ENCODE measurements at regions not wholly inside any gene's neighbourhood (a gene's known extent, or its start where the extent isn't known, plus 50 kb on each side); places are given as distances from the start of the nearest gene placed in this dataset.

DNA sequence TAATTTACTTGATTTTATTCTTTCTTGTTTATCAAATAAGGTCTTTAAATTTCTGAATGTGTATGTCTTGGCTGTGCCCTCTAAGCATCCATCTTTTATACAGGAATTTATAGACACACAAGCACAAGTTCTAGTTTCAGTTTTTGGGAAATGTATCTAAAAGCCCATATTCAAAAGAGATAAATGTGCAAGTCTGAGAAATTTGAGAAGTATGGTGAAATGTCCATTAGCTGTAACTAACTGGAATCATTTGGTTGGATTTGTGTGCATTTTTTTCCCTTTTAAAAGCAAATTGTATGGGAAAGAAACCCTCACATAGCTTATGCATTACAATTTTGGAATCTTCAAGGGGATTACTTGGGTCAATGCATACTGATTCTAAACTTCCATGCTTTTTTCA lies 532.0 kb downstream of the KLF5 start:
- no peak for DNase-seq (ENCODE audit: low read depth)
- Histone ChIP-seq H3K36me3 (ENCODE audit: control insufficient read depth, insufficient read depth, low read length) (no peaks in the 10 kb centered on the region), H3K4me3 (ENCODE audit: low read depth, low read length) (no peak overlapping the region), H3K27me3 (ENCODE audit: control insufficient read depth, insufficient read depth, low read length) (no peaks in the 10 kb centered on the region)
- TF ChIP-seq, protein P1, sequence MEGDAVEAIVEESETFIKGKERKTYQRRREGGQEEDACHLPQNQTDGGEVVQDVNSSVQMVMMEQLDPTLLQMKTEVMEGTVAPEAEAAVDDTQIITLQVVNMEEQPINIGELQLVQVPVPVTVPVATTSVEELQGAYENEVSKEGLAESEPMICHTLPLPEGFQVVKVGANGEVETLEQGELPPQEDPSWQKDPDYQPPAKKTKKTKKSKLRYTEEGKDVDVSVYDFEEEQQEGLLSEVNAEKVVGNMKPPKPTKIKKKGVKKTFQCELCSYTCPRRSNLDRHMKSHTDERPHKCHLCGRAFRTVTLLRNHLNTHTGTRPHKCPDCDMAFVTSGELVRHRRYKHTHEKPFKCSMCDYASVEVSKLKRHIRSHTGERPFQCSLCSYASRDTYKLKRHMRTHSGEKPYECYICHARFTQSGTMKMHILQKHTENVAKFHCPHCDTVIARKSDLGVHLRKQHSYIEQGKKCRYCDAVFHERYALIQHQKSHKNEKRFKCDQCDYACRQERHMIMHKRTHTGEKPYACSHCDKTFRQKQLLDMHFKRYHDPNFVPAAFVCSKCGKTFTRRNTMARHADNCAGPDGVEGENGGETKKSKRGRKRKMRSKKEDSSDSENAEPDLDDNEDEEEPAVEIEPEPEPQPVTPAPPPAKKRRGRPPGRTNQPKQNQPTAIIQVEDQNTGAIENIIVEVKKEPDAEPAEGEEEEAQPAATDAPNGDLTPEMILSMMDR (IDR thresholded peaks at IDR 0.05; ENCODE audit: insufficient read depth, low read length, poor library complexity, severe bottlenecking): no peak

DNA sequence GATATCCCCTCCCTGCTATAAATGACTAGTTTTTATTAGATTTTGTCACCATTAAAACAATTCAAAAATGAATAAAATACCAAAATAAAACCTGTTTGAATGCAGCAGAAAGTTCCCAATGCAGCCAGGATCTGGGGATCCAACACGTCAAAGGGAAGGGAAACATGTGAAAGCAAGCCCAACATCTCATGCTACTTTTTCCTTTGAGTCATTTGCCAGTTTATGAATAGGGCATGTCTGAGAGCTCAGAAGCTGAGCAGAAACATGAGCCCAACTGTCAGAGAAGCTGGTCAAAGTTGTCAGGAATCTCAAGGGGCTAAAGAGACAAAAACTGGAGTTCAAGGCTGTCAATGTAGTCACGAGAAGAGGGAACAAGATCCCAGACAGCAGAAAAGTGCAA lies 526.4 kb downstream of the KLF5 start:
- H3K4me3 ChIP-seq (ENCODE audit: low read depth, low read length): no peak overlapping the region
- no peaks in the 10 kb centered on the region for H3K36me3 ChIP-seq (ENCODE audit: control insufficient read depth, insufficient read depth, low read length)
- no peaks in the 10 kb centered on the region for H3K27me3 ChIP-seq (ENCODE audit: control insufficient read depth, insufficient read depth, low read length)
- TF ChIP-seq, protein P1 (IDR thresholded peaks at IDR 0.05; ENCODE audit: insufficient read depth, low read length, poor library complexity, severe bottlenecking): no peak
- no peak for DNase-seq (ENCODE audit: low read depth)

DNA sequence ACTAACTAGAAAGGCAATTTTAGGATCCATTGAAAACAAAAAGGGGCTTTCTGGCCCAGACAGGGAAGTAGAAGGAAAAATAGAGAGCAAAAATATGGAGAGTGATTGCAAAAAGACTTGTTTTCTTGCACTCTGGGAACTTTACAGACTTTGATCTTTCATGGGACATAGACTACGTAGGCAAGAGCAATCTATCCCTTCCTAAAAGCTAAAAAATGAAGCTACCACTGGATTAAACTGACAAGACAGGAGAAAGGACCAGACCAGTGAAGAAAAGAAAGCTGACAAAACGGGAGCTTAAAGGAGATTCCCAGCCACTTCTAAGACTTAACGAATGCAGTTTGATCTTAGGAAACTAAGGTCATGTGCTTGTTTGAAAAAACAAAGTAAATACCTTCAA lies 524.5 kb downstream of the KLF5 start:
- Histone ChIP-seq H3K27me3 (ENCODE audit: control insufficient read depth, insufficient read depth, low read length) (no peaks in the 10 kb centered on the region), H3K36me3 (ENCODE audit: control insufficient read depth, insufficient read depth, low read length) (no peaks in the 10 kb centered on the region), H3K4me3 (ENCODE audit: low read depth, low read length) (no peak overlapping the region)
- TF ChIP-seq, protein P1 (IDR thresholded peaks at IDR 0.05; ENCODE audit: insufficient read depth, low read length, poor library complexity, severe bottlenecking): no peak
- DNase-seq (ENCODE audit: low read depth): no peak

DNA sequence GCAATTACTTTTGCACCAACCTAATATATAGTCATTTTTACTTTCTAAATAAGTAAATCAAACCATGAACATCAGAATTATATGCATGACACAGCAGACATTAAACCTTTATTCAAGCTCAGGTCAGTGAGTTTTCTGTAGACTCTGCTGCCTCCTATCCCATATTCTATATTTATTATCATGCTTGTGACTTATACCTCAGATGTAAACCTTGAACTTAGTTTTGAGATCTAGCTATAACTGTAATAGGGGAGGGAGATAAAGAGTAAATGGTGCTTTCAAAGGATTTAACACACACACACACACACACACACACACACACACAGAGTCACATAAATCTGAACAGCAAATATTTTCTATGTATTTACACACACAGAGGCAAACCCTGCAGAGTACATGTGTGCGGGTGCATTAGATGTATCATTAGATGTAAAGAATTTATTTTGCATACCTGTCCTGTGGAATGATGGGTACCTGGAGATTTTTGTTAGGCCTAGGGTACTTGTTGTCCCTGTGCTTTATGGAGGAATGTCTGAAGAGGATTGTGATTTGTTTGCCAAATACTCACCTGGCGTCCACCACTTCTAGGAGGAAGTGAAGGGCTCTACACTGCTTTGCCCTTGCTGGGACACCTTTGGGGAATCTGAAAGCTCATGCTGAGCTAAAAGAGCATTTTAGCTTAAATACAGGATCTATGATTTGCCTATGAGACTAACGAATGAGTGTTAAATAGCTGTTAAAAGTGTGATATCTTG lies 521.9 kb downstream of the KLF5 start:
- Histone ChIP-seq H3K36me3 (ENCODE audit: control insufficient read depth, insufficient read depth, low read length) (no peaks in the 10 kb centered on the region), H3K4me3 (ENCODE audit: low read depth, low read length) (no peak overlapping the region), H3K27me3 (ENCODE audit: control insufficient read depth, insufficient read depth, low read length) (no peaks in the 10 kb centered on the region)
- no peak for DNase-seq (ENCODE audit: low read depth)
- TF ChIP-seq, protein P1 (IDR thresholded peaks at IDR 0.05; ENCODE audit: insufficient read depth, low read length, poor library complexity, severe bottlenecking): no peak

DNA sequence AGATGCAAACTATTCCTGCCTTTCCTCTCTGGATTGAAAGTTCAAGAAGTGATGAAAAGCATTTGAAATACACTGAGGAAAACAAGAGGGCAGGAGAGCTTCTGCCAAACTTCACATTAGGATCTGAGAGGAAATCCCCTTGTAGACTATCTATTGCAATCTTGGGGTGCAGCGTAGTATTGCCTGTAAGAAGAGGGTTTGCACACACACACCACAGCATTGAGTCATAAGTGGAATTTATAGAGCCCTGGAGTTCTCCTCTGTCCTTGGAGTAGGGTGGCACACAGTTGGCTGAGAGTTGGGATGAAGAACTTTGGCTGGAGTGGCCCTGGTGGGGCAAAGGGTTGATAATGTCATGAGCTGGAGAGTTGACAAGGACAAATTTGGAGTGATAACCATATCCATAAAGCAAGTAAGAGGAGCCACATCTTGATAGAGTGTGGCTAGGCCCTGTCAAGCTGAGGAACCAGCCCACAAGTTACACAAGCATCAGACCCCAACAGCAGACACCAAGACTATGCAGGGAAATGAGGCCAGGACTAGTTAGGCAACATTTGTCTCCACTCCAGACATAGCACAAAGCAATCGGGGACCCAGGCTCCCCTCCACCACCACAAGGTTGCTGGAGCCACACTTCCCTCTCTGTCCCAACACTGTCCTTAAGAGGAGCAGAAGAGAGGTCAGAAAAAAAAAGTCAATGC lies 520.9 kb downstream of the KLF5 start:
- DNase-seq (ENCODE audit: low read depth): no peak
- TF ChIP-seq, protein P1 (IDR thresholded peaks at IDR 0.05; ENCODE audit: insufficient read depth, low read length, poor library complexity, severe bottlenecking): no peak
- H3K4me3 ChIP-seq (ENCODE audit: low read depth, low read length): no peak overlapping the region
- H3K36me3 ChIP-seq (ENCODE audit: control insufficient read depth, insufficient read depth, low read length): no peaks in the 10 kb centered on the region
- no peaks in the 10 kb centered on the region for H3K27me3 ChIP-seq (ENCODE audit: control insufficient read depth, insufficient read depth, low read length)

Measured in kidney epithelial cell (primary cell).